GM06990 (cell line): ENCODE measurements at regions not wholly inside any gene's neighbourhood (a gene's known extent, or its start where the extent isn't known, plus 50 kb on each side); places are given as distances from the start of the nearest gene placed in this dataset.

Experiments
- DNase-seq: peaks from one replicate; pipeline ENCODE4 v3.0.0-alpha.2; 2011; ENCODE audit not compliant: insufficient read length; ENCODE audit errors: extremely low read depth
- H3K27me3 ChIP-seq: replicated peaks from 2 replicates; pipeline ENCODE4 v1.6.0; 2011; ENCODE audit warnings: low read length; ENCODE audit not compliant: control insufficient read depth, insufficient read depth
- H3K36me3 ChIP-seq: 2 replicates; pipeline ENCODE4 v1.5.1; 2011; ENCODE audit warnings: low read length; ENCODE audit not compliant: control insufficient read depth, insufficient read depth
- H3K4me3 ChIP-seq: replicated peaks from 2 replicates; pipeline ENCODE4 v1.5.1; 2011; ENCODE audit warnings: low read depth, mild to moderate bottlenecking, control low read depth, low read length
- TF ChIP-seq, protein P1 (sequence below): IDR thresholded peaks from 2 replicates; pipeline ENCODE4 v1.5.1; 2011; ENCODE audit warnings: low read length, control low read depth, mild to moderate bottlenecking, inconsistent platforms; ENCODE audit not compliant: insufficient read depth, poor library complexity, severe bottlenecking

DNA sequence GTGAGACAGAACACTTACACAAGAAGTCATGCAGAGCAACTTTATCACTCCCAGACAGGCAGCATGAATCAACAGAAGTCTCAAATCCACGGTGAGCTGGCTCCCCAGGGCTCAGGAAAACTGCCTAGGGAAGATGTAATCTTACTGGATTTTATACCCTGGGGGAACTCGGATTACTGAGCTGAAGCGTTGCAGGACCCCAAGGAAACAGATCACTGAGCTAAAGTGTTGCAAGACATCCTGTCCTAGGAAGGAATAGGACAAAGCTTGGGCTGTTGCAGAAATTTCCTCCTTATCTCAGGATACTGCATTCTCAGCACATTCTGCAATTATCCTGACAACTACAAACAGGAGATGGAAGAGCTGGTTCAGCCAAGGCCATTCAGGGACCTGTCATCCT lies 224.8 kb downstream of the TFAP2A start:
- Histone ChIP-seq H3K27me3 (no peaks in the 10 kb centered on the region), H3K4me3 (no peak overlapping the region), H3K36me3 (no peaks in the 10 kb centered on the region)
- TF ChIP-seq, protein P1, sequence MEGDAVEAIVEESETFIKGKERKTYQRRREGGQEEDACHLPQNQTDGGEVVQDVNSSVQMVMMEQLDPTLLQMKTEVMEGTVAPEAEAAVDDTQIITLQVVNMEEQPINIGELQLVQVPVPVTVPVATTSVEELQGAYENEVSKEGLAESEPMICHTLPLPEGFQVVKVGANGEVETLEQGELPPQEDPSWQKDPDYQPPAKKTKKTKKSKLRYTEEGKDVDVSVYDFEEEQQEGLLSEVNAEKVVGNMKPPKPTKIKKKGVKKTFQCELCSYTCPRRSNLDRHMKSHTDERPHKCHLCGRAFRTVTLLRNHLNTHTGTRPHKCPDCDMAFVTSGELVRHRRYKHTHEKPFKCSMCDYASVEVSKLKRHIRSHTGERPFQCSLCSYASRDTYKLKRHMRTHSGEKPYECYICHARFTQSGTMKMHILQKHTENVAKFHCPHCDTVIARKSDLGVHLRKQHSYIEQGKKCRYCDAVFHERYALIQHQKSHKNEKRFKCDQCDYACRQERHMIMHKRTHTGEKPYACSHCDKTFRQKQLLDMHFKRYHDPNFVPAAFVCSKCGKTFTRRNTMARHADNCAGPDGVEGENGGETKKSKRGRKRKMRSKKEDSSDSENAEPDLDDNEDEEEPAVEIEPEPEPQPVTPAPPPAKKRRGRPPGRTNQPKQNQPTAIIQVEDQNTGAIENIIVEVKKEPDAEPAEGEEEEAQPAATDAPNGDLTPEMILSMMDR = no peak
- DNase-seq = no peak

DNA sequence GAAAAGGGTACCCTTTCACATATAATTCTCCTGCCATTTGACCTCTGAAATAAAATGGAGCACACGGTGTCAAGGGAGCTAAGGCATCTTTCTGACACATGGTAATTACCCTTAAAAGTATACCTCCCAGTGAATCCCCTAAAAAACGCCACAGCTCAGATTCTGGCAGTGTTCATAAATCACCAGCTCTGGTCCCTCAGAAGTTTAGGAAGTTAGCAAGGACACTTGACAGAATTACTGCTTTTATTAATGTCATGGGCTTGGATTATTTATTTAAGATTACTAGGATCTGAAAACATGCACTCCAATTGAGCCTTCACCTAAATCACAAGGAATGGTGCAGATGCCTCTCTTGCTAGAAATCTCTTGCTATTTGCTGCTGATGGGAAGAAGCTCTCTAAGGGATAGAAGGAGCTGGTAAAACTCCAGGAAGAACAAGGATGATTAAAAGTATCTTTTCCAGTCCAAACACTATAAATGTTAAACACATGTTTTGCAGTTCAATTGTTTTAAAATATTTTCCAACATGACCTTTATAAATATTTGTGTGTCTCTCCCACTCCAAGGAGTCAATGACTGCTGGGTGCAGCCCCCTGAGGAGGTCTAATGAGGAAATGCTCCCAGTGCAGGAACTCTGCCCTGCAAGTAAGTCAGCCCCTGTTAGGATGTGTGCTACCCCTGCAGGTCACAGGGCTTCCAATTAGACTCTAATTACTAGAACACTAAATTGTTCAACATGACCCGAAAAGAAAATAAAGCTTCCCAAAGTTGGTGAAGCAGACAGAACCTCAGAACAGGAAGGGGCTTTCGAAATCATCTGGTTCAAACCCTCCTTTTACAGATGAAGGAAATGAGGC lies 230.3 kb downstream of the TFAP2A start:
- Histone ChIP-seq H3K36me3 (no peaks in the 10 kb centered on the region), H3K27me3 (no peaks in the 10 kb centered on the region), H3K4me3 (no peak overlapping the region)
- no peak for DNase-seq
- TF ChIP-seq, protein P1 = no peak

DNA sequence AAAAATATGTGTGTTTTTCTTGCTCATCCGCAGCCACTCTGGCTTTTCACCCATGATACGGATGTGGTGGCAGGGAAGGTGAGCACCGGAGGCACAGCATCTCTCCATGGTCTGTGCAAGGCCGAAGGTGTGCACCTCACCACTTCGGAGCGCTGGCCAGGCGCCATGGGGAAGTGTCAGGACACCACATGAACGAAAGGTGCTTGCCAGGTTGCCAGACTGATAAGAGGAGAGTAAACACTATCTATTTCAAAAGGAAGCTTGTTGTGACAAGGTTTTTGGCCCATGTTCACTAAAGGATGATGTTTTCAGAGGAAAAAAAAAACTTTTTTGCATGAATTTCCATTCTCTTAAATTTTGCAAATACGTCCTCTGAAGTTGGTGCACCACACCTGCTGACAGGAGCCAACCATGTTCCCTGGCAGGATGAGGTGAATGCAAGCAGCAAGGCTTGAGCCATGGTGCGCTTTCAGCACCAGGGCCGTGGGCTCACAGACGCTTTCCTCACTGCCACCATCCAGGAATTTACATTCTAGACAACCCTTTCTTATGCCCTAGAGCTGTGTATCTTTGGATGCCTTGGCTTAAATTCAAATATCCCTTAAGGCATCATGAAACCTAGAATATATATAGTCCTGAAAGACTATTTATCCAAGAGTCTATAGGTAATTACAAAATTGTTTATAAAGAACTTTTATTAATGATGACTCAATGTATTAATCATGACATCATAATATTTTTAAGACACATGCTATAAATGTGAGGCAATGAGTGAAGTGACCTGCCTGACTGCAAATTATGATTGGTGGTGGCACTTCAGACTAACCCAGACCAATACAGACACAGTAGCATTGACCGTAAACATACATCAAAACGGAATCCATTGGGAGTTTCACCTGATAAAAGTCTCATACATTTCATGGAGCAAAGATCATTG lies 234.5 kb downstream of the TFAP2A start:
- H3K27me3 ChIP-seq = no peaks in the 10 kb centered on the region
- no peak overlapping the region for H3K4me3 ChIP-seq
- DNase-seq = no peak
- no peaks in the 10 kb centered on the region for H3K36me3 ChIP-seq
- TF ChIP-seq, protein P1 = no peak

DNA sequence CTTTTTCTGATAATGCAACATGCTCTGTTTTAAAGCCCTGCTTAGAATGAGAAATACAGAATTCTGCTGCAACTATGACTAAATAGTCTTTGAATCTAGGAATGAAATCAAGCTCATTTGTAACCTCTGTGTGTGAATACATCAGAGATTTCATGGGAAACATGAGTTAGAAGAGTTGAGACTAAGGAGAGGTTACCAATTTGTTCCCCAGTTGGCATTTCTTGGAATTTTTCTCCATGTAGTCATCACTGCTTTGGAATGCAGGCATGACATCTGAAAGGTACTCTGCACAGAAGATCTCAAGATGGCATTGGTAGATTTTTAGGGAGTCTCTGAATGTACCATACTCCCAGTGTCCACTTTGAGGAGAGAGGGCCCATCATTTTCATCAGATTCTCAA lies 237.2 kb downstream of the TFAP2A start:
- no peaks in the 10 kb centered on the region for H3K36me3 ChIP-seq
- H3K4me3 ChIP-seq = no peak overlapping the region
- DNase-seq = no peak
- TF ChIP-seq, protein P1 = no peak
- H3K27me3 ChIP-seq = no peaks in the 10 kb centered on the region

DNA sequence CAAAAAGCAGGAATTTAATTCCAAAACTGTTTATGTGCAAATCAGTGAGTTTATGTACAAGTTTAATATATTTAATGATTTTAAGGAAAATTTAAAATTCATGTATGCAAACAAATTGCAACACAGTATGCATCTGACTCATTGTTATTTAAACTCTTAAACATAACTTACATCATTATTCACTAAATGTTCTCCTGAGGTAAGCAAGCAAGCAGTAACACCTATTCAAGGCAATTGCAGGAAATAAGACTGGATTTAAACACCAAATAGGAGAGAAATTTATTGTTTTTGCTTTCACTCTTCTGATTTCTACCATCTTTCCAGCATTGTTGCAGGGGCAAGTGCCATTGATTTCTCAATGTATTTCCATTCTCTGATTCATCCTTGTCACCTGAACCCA lies 239.5 kb downstream of the TFAP2A start:
- DNase-seq = no peak
- no peak overlapping the region for H3K4me3 ChIP-seq

More for the DNA sequence above, 239.5 kb downstream of the TFAP2A start:
- Histone ChIP-seq H3K36me3 (no peaks in the 10 kb centered on the region), H3K27me3 (no peaks in the 10 kb centered on the region)
- TF ChIP-seq, protein P1 = no peak
